ENCODE measurements at regions not wholly inside any gene's neighbourhood (a gene's known extent, or its start where the extent isn't known, plus 50 kb on each side); places are given as distances from the start of the nearest gene placed in this dataset.

- Histone ChIP-seq H3K4me3 (ENCODE audit: low read length) (no peak overlapping the region), H3K9me2 (replicated peaks; ENCODE audit: control insufficient read depth, low read length) (no peaks in the 10 kb centered on the region), H3K79me2 (ENCODE audit: control insufficient read depth, low read length) (no peaks in the 10 kb centered on the region), H4K20me1 (ENCODE audit: control insufficient read depth, insufficient read depth, low read depth, low read length) (no peaks in the 10 kb centered on the region), H3F3A (ENCODE audit: control insufficient read depth, insufficient read depth) (no peaks in the 10 kb centered on the region), H3K4me1 (ENCODE audit: control insufficient read depth, low read length) (no peaks in the 10 kb centered on the region), H3K27ac (ENCODE audit: low read depth, low read length) (no peak overlapping the region), H3K9me3 (ENCODE audit: control insufficient read depth, insufficient read depth, low read length) (no peaks in the 10 kb centered on the region), H3K36me3 (ENCODE audit: control insufficient read depth, low read length) (no peaks in the 10 kb centered on the region), H3K4me2 (ENCODE audit: low read length) (no peak overlapping the region), H3K27me3 (ENCODE audit: control insufficient read depth, low read length) (no peaks in the 10 kb centered on the region)
- TF ChIP-seq EZH2phosphoT487 (IDR thresholded peaks at IDR 0.05; ENCODE audit: borderline replicate concordance, low read length): no peak
- TF ChIP-seq CTCF (IDR thresholded peaks at IDR 0.05; ENCODE audit: low read depth, low read length, poor library complexity, severe bottlenecking): no peak
Observed at GRCh38 chr21:41090981-41091380, 77.0 kb upstream of the BACE2 start.

- no peaks in the 10 kb centered on the region for H3K4me1 ChIP-seq (ENCODE audit: control insufficient read depth, low read length)
- TF ChIP-seq EZH2phosphoT487 (IDR thresholded peaks at IDR 0.05; ENCODE audit: borderline replicate concordance, low read length): no peak
- TF ChIP-seq CTCF (IDR thresholded peaks at IDR 0.05; ENCODE audit: low read depth, low read length, poor library complexity, severe bottlenecking): no peak
- H3K27ac ChIP-seq (ENCODE audit: low read depth, low read length): no peak overlapping the region
- H3K4me2 ChIP-seq (ENCODE audit: low read length): no peak overlapping the region
- H3K9me3 ChIP-seq (ENCODE audit: control insufficient read depth, insufficient read depth, low read length): no peaks in the 10 kb centered on the region
- H3K27me3 ChIP-seq (ENCODE audit: control insufficient read depth, low read length): no peaks in the 10 kb centered on the region
- H3F3A ChIP-seq (ENCODE audit: control insufficient read depth, insufficient read depth): no peaks in the 10 kb centered on the region
- H3K36me3 ChIP-seq (ENCODE audit: control insufficient read depth, low read length): no peaks in the 10 kb centered on the region
- H4K20me1 ChIP-seq (ENCODE audit: control insufficient read depth, insufficient read depth, low read depth, low read length): no peaks in the 10 kb centered on the region
- no peaks in the 10 kb centered on the region for H3K9me2 ChIP-seq (replicated peaks; ENCODE audit: control insufficient read depth, low read length)
- H3K4me3 ChIP-seq (ENCODE audit: low read length): no peak overlapping the region
- no peaks in the 10 kb centered on the region for H3K79me2 ChIP-seq (ENCODE audit: control insufficient read depth, low read length)
Observed at GRCh38 chr21:41091616-41092015, 76.3 kb upstream of the BACE2 start.

GRCh38 chr21:41092312-41092711 is 75.6 kb upstream of the BACE2 start:
- TF ChIP-seq EZH2phosphoT487 (IDR thresholded peaks at IDR 0.05; ENCODE audit: borderline replicate concordance, low read length): no peak
- Histone ChIP-seq H3K9me2 (replicated peaks; ENCODE audit: control insufficient read depth, low read length) (no peaks in the 10 kb centered on the region), H3K79me2 (ENCODE audit: control insufficient read depth, low read length) (no peaks in the 10 kb centered on the region), H3K9me3 (ENCODE audit: control insufficient read depth, insufficient read depth, low read length) (no peaks in the 10 kb centered on the region), H3F3A (ENCODE audit: control insufficient read depth, insufficient read depth) (no peaks in the 10 kb centered on the region), H3K4me3 (ENCODE audit: low read length) (no peak overlapping the region), H3K27ac (ENCODE audit: low read depth, low read length) (no peak overlapping the region), H3K4me2 (ENCODE audit: low read length) (no peak overlapping the region), H3K36me3 (ENCODE audit: control insufficient read depth, low read length) (no peaks in the 10 kb centered on the region), H3K27me3 (ENCODE audit: control insufficient read depth, low read length) (no peaks in the 10 kb centered on the region), H3K4me1 (ENCODE audit: control insufficient read depth, low read length) (no peaks in the 10 kb centered on the region), H4K20me1 (ENCODE audit: control insufficient read depth, insufficient read depth, low read depth, low read length) (no peaks in the 10 kb centered on the region)

- Histone ChIP-seq H3K27ac (ENCODE audit: low read depth, low read length) (no peak overlapping the region), H3K36me3 (ENCODE audit: control insufficient read depth, low read length) (no peaks in the 10 kb centered on the region), H3K9me3 (ENCODE audit: control insufficient read depth, insufficient read depth, low read length) (no peaks in the 10 kb centered on the region), H3F3A (ENCODE audit: control insufficient read depth, insufficient read depth) (no peaks in the 10 kb centered on the region), H3K9me2 (replicated peaks; ENCODE audit: control insufficient read depth, low read length) (no peaks in the 10 kb centered on the region), H3K4me1 (ENCODE audit: control insufficient read depth, low read length) (no peaks in the 10 kb centered on the region), H3K4me3 (ENCODE audit: low read length) (no peak overlapping the region), H4K20me1 (ENCODE audit: control insufficient read depth, insufficient read depth, low read depth, low read length) (no peaks in the 10 kb centered on the region), H3K4me2 (ENCODE audit: low read length) (no peak overlapping the region), H3K79me2 (ENCODE audit: control insufficient read depth, low read length) (no peaks in the 10 kb centered on the region), H3K27me3 (ENCODE audit: control insufficient read depth, low read length) (no peaks in the 10 kb centered on the region)
- TF ChIP-seq CTCF (IDR thresholded peaks at IDR 0.05; ENCODE audit: low read depth, low read length, poor library complexity, severe bottlenecking) (no peak), EZH2phosphoT487 (IDR thresholded peaks at IDR 0.05; ENCODE audit: borderline replicate concordance, low read length) (no peak)
Observed at GRCh38 chr21:41095983-41096382, 72.0 kb upstream of the BACE2 start.

All from DOHH2 (cell line).